HT-29 (cell line): ENCODE measurements at regions not wholly inside any gene's neighbourhood (a gene's known extent, or its start where the extent isn't known, plus 50 kb on each side); places are given as distances from the start of the nearest gene placed in this dataset.
A peak's percentile ranks its signal among the peaks of the same experiment; 100 is the strongest.

Source experiments
- DNase-seq: peaks from one replicate; pipeline ENCODE4 v3.0.0-alpha.2; 2015; ENCODE audit warnings: low spot score

DNA sequence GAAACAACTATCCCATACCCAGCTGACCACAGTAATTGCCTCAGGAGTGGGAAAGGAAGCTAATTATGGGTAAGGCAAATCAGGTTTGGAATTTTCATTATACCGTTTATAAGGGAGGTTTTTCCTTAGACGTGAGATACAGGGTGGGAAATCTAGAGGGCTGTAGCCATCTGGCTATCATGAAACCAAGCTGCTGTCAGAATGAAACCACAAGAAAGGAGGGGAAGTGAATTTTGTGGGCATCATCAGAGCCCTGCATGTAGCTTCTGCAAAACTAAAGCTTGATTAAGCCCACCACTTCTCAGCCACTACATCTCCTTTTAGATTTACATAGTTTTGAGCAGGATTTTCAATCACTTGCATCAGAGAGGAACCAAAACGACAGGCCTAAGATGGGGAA, 893.5 kb downstream of the TUSC7 start:
- no peak for DNase-seq

DNA sequence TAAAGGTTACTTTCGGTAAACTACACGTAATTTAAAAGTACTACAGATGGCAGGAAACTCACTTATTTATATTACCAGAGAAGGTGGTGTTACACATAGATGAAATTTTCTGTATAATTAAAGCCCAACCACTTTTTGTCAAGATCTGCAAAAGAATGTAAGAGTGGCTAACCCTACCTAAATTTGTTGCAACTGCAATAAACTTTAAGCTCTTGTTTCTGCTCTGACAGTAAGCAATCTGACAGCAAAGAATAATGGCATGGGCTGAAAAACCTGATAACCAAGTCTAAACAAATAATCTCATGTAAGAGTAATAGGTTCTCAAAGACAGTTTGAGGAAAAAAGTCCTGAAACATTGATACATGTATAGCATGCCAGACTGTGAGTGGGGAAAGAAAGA, 897.3 kb downstream of the TUSC7 start:
- DNase-seq: no peak

DNA sequence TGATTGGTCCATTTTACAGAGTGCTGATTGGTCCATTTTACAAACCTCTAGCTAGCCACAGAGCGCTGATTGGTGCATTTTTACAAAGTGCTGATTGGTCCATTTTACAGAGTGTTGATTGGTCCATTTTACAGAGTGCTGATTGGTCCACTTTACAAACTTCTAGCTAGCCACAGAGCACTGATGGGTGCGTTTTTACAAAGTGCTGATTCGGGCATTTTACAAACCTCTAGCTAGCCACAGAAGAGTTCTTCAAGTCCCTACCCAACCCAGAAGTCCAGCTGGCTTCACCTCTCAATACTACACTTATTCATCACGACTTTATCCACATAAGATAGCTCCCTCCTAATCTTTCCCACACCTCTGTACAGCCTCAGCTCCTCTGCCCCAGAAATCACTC, 899.8 kb downstream of the TUSC7 start:
- no peak for DNase-seq

DNA sequence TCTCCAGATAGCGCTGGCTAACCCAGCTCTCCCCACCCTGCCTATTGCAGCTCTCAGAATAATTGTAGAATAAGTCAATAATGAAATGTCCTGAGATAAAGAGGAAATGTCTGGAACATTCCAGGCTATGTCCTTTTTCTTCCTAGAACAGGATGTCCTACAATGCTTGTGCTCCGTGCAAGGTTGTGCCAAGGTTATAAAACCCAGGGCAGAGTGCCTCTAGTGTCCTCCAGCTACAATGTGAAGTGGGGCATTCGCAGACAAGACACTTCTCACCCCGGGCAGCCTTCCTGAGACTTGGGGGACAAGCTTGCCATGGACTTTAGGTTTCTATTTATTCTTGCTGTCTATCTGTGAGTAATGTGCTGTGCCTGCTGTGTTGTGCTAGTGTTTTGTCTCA, 900.6 kb downstream of the TUSC7 start:
- DNase-seq: no peak

DNA sequence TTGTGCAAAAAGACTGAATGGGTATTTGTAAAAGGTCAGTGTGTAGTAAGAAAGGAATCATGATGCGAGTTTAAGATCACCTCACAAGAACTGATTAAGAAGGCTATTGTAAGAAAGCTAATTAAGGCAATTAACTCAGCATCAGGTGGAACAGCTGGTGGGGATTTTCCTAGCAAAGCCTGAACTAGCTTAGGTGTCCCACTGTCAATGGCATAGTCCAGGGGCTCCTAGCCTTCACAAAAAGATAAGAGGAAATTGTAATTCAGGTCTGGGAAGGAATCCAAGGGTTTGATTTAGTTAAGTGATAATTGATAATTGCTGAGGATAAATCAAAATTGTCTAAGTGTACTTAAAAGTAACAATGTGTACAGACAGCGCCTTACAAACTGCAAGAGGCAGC, 901.6 kb downstream of the TUSC7 start:
- DNase-seq: no peak

DNA sequence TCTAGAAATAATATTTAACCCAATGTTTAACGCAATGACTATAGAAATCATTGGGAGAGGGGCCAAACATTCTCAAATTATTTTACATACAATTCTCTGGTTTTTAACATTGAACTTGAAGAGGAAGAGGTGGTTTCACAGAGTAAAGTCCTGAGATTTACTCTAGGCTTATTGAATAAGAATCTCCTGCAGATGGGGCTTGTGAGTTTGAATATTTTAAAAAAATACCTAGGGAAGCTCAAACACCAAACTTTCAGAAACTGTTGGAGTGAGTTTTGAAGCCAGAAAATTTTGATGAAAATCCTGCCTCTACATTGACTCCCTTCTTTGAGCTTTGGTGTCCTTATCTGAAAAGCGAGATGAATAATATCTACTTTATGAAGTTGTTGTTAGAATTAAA, 906.6 kb downstream of the TUSC7 start:
- DNase-seq: no peak

DNA sequence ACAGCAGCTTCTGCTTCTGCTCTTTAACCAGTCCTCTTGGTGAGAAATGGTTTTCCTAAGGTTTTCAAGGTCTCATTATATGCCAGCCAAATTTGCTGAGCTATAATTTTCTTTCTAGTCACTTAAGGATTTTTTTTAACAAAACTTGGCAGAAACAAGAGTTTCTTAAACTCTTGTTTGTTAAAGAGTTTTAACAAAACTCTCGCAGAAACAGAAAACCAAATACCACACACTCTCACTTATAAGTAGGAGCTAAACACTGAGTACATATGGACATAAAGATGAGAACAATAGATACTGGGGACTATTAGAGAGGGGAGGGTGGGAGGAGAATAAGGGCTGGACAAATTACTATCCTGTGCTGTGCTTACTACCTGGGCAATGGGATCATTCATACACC, 908.3 kb downstream of the TUSC7 start:
- DNase-seq: no peak

DNA sequence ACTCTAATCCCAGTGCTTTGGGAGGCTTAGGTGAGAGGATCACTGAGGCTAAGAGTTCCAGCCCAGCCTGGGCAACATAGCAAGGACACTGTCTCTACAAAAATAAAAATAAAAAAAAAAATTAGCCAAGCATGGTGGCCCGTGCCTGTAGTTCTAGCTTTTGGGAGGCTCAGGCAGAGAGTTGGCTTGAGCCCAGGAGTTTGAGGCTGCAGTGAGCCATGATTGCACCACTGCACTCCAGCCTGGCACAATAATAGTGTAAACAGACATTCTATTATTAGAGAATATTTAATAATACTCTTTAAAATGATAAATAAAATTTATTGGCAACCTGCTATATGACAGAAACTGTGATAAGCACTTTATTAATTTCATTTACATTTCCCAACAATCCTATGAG, 908.9 kb downstream of the TUSC7 start:
- no peak for DNase-seq

DNA sequence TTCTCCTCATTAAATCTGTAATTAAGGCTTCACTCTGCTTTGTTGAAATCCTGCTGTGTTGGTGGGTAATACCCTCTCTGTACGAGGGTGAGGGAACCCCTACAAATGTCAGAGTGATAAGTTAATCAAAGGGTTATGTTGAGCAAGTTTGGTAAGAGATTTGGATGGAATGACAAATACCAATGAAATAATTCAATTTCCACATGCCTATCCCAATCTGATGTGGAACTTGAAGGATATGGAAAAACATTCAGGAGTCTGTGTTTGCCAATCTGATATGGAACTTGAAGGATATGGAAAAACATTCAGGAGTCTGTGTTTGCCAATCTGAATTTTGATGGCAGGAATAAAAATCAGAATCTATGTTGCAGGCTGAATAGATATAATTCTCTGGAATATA, 910.2 kb downstream of the TUSC7 start:
- no peak for DNase-seq

DNA sequence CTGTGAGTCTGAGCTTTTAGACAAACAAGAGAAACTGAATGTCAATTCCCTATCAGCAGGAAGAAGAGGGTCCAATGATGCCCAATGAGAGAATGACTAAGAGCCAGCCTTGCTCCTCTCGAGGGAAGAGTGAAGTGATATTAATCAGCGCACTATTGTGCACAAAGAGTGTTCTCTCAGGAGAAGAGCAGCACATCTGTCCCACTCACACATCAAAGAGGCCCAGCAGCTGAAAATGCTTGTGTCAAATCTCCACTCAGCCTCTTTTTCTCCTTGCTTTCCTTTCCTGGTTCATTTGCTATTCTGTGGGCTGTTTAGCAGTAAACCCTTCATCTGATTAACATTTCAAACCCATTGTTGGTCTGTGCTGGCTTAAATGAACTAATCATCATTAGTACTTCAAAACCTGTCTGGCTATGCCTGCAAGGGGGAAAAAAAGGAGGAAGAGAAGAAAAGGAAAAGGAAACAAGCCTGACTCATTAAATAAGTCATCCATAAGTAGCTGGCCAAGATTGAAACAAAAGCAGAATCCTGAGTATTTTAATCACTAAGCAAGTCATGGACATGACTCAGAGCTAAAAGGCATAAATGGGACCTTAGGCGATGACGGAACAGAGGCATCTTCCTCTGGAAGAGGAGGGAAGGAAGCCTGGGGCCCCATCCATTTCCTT, 912.7 kb downstream of the TUSC7 start:
- no peak for DNase-seq

DNA sequence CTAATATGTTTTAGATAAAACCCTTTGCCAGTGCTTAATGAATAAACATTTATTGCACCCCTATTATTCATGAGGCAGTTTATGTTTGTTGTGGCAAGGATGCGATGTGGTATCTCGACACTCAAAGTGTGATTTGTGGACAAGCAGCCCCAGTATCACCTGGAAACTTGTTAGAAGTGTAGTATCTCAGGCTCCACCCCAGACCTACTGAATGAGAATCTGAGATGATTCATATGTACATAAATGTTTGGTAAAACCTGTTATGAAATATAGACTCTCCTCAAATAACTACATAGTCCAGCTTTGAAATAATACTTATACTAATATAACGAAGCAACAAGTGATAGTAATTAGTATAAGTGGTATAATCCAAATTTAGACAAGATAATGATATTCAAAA, 914.8 kb downstream of the TUSC7 start:
- DNase-seq: no peak

DNA sequence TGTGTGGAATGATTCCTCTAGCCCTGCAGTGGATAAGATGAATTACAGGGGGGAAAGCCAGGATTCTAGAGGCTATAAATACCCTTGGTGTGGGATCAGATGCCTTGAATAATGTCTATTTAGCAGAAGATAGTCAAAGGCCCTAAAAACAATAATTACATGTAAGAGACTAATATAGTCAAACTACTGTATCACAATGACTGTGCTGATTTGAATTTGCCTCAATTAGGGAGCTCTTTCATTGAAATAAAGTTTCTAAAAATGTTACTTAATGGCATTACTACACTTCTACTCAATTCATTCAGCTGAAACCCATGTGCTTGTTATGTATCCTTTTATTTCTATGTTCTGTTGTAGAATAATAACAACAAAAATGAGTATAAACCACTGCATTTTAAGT, 915.6 kb downstream of the TUSC7 start:
- no peak for DNase-seq

DNA sequence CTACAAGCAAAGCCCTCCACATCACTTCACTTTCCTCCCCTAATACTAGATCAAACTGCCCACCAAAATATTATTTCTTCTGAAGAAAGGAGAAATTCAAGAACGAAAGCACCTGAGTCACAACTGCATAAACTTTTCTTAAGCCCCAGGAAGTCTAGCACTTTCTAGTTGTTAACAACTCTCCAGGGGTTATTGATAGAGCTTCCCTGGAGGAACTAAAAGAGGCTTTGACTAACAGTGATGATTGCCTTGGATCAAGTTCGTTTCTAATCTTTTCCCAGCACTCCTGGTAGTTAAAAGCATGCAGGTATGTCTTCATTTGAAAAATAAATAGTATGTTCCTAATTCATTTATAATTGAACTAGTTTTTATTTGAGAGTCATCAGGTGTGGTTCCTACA, 917.0 kb downstream of the TUSC7 start:
- no peak for DNase-seq

DNA sequence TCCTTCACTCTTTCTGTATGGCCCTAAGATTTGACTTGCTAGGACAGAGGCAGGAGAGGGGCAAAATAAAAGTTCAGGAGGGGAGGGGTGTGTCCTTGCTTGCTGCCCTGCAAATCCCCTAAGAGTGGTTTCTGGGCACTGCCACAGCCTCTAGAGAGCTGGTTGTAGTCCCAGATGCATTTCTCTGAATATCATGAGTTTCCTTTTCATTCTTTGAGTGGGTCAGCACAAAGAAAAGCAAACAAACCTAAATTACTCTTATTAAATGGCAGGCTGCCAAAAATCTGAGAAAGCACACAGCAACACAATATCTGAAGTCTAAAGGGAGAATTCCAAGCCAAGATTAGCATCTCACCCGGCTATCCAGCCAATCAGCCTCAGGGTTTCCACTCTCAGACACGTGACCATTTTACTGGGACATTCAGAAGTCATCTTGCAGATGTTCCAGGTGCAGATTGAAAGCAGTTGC, 919.3 kb downstream of the TUSC7 start:
- peak; percentile 8 for DNase-seq

DNA sequence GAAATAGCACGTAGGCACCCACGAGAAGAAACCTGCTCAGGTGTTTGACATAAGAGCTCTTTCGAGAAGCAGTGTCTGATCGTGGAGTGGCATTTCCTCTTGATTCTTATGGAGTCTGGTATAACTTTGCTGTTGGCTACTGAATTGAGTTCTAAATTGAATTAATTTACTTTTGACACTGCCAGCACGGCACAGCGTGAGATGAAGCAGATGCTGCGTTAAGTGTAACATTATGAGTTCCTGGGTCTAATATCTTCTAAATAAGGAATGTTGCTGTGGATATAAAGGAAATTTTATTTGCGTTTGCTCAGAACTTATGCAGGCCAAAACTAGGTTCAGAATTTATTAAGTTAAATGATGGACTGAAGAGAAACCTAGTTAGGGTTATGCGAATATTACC, 919.9 kb downstream of the TUSC7 start:
- no peak for DNase-seq

DNA sequence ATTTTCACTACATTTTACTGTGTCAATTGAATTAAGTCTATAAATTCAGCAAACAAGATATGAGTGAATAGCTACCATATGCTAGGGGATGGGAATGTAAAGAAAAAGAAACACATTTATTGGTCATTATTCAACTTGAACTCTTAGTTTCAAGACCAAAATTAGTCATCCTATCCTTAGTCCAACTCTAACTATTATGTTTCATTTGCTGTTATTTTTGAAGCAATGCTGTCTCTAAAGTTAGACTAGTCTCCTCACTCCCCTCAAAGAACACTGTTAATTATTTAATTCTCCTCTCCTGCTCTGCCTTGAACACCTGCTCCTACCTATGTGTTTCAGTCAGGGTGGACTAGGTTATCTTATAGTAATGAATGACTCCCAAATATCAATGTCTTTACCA, 920.9 kb downstream of the TUSC7 start:
- no peak for DNase-seq

DNA sequence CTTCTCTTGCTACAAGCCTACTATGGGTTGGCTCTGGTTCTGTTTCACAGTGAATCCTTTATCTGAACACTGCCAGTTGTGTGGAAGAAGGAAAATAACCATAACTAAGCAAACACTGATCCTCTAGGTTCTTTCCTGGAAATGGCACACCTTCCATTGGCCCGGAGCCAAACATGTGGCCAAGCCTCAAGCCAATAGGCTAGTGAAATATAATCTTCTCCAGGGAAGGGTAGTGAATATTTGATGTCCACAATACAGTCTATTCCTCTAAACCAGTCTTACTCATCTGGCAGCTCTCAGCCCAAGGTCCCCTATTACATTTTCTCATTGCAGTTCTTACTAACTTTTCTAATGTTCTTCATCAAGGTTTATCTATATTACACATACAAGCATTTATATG, 921.3 kb downstream of the TUSC7 start:
- DNase-seq: no peak

DNA sequence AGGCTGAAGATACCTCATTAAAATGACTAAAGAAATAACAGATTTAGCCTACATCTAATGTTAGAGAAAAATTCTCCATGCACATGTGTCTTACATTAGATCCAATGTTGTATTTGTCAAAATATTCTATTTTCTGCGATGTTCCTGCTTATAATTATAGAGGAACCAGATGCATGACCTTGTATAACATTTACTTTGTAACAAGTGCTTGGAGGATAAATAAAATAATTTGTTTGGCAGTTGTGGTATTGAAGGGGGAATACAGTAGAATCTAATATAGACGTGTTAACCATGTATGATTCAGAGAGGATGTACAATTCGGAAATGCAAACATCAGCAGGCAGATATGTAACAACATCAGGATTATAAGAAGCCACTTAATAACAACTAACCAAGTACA, 922.2 kb downstream of the TUSC7 start:
- no peak for DNase-seq

DNA sequence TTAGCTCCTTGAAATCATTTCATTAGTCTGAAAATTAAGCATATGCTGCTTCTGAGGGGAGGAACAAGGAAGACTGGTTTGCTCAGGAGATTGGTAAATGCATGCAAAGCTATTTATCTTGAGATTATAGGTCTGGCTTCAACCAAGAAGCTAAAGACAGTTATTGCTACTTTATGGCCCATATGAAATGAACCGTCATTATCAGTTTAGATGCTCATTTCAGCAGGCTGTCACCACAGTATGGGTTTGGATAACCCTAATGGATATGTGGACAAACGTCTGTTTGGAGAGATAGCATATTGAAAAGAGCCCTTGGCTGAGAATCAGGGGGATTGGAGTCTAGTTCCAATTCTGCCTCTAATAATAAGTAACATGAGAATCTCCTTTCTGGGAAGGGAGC, 922.6 kb downstream of the TUSC7 start:
- no peak for DNase-seq

DNA sequence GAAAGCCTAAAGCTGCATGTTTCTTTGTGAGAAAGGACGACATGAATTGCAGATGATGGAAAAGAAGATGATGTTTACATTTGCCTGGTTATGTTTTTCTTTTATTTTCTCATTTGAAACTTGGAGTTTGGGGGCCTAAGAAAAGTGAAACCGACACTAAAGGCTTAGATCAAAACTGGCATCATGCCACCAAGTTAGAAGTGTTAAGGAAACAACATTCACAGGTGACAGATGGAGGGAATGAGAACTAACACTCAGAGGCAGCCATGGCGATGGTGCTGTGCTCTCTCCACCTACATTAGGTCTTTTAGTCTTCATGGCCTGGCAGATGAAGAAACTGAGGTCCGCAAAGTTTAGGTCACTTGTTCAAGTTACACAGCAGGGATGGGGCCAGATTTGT, 923.6 kb downstream of the TUSC7 start:
- DNase-seq: no peak

DNA sequence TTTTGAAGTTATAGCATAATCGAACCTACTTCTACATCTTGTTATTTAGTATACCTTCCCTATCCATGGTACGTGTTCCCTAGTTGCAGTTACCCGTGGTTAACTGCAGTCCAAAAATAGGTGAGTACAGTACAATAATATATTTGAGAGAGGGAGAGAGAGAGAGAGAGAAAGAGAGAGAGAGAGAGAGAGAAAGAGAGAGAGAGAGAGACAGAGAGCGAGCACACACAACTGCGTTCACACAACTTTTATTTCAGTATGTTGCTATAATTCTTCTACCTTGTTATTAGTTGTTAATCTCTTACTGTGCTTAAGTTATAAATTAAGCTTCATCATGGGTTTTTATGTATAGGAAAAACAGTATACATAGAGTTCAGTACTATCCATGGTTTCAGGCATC, 928.1 kb downstream of the TUSC7 start:
- no peak for DNase-seq

DNA sequence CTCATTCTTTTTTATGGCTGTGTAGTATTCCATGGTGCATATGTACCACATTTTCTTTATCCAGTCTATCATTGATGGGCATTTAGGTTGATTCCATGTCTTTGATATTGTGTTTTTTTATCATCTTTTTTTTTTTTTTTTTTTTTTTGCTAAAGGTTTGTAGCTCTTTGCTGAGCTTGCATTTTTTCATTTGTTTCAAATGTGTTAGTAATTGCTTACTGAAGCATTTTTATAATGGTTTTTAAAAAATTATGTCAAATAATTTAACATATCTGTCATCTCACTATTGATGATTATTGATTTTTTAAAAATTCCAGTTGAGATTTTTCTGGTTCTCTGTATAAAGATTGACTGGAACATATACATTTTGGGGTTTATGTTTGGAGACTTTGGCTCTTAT, 934.6 kb downstream of the TUSC7 start:
- DNase-seq: no peak

DNA sequence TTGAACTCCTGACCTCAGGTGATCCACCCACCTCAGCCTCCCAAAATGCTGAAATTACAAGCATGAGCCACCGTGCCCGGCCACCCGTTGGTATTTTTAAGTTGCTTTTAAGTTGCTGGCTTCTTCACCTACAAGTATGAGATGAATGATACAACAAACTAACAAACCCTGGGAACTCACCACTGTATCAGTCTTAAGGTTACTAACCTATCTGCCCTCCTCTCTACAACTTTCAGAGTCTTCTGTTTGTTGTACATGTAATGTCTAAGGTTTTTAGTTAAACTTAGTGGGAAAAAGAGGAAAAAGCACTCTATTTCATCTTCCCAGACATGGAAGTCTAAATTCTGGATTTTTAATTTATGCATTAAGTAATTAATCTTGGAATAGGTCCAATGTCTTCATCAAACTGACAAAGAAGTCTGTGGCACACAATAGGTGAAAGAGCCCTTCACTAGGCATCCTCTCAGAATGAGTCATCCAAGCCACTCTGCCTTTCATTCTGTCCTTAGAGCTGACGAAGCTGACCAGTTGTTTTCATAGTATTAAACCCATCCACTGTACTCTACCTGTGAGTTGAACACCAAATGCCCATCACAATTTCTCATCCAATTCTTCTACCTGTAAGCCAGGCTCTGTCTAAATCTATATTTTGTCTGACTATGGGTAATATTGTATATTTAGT, 936.1 kb downstream of the TUSC7 start:
- no peak for DNase-seq

DNA sequence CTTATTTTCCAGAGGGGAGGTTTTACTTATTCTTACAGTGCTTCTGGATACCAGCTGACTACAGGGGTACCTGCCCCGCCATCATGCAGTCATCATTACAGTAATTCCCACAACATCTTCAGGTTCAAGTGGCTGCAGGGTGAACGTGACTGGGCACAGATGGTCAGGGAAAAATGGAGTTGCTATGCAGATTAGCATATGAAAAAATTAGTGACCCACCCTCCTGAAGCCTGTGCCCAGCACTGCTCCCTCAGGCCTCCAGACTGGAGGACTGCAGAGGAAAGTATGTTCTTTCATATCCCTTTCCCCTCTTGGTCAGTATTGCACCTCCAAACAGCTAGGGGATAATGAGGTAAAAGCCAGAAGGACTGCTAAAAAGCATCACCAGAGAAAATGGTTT, 937.9 kb downstream of the TUSC7 start:
- DNase-seq: no peak
